ENCODE measurements at regions not wholly inside any gene's neighbourhood (a gene's known extent, or its start where the extent isn't known, plus 50 kb on each side); places are given as distances from the start of the nearest gene placed in this dataset.

- no peak overlapping the region for H4K8ac ChIP-seq (replicated peaks; ENCODE audit: insufficient read length, low read depth, low read length)
- H2BK15ac ChIP-seq (ENCODE audit: low read depth, low read length), result no peak overlapping the region
- no peak overlapping the region for H3K4me2 ChIP-seq (ENCODE audit: insufficient read depth, insufficient read length, low read length)
- H3K4ac ChIP-seq (ENCODE audit: low read depth, low read length), result no peak overlapping the region
- H2BK5ac ChIP-seq (ENCODE audit: insufficient read length, low read length), result no peak overlapping the region
- no peaks in the 10 kb centered on the region for H3K9me3 ChIP-seq (ENCODE audit: control insufficient read depth, low read depth, low read length)
- peaks cover 4% of the 10 kb centered on the region for H3K27me3 Mint-ChIP-seq (ENCODE audit: low read depth)
- no peak overlapping the region for H3K9ac ChIP-seq (ENCODE audit: extremely low read depth, insufficient read length, low read length)
- no peaks in the 10 kb centered on the region for H4K20me1 ChIP-seq (ENCODE audit: control insufficient read depth, insufficient read depth, insufficient read length)
- H3K79me1 ChIP-seq (ENCODE audit: insufficient read depth, low read depth, low read length, poor library complexity, severe bottlenecking), result no peaks in the 10 kb centered on the region
- H3T11ph ChIP-seq (ENCODE audit: low read length), result no peak overlapping the region
- H3K36me3 Mint-ChIP-seq (ENCODE audit: insufficient read depth in 1 of 3, low read depth in 3 of 3), result 0 out of 7 replicates have a peak, but pooled peaks cover 0 to 2% (median 0%) of the 10 kb centered on the region in 3 experiments
- no peaks in the 10 kb centered on the region for H3K79me2 ChIP-seq (ENCODE audit: insufficient read depth, low read length)
- no peaks in the 10 kb centered on the region for H3K27me3 ChIP-seq (ENCODE audit: insufficient read depth, low read length)
- no peak overlapping the region for H2BK20ac ChIP-seq (ENCODE audit: low read depth, low read length, poor library complexity, severe bottlenecking)
- no peak overlapping the region for H3K27ac Mint-ChIP-seq
- H3K27ac ChIP-seq (ENCODE audit: insufficient read length, low read depth, low read length), result no peak overlapping the region
- H3K14ac ChIP-seq (ENCODE audit: insufficient read depth, low read length), result no peak overlapping the region
- H3K4me1 ChIP-seq (ENCODE audit: insufficient read depth, low read length), result no peaks in the 10 kb centered on the region
- no peak overlapping the region for H2BK12ac ChIP-seq (ENCODE audit: insufficient read length, low read depth, low read length)
- peak; percentile 41; the same call in 2 of the 3 replicates for TF ChIP-seq CTCF (conservative IDR thresholded peaks at IDR 0.05)
- no peak overlapping the region for H3K18ac ChIP-seq (ENCODE audit: insufficient read length, low read depth, low read length)
- no peak overlapping the region for H4K5ac ChIP-seq (ENCODE audit: insufficient read length, low read depth, low read length)
- no peak overlapping the region for H2BK120ac ChIP-seq (ENCODE audit: low read depth, low read length, poor library complexity, severe bottlenecking)
- no peaks in the 10 kb centered on the region for H3K23me2 ChIP-seq (ENCODE audit: insufficient read length, low read depth, low read length, poor library complexity, severe bottlenecking)
- peaks cover 0 to 2% of the 10 kb centered on the region in 2 experiments; a peak in 1 of 5 replicates for H3K9me3 Mint-ChIP-seq
- H3K56ac ChIP-seq (ENCODE audit: insufficient read length, low read depth, low read length), result no peak overlapping the region
- no peak overlapping the region for H2AK5ac ChIP-seq (ENCODE audit: insufficient read length, low read length)
- H4K91ac ChIP-seq (ENCODE audit: insufficient read length, low read depth, low read length), result no peak overlapping the region
- H3K23ac ChIP-seq (ENCODE audit: insufficient read length, low read depth, low read length), result no peak overlapping the region
- DNase-seq, result no peak
- no peak overlapping the region for H3K4me3 Mint-ChIP-seq
- H3K4me1 Mint-ChIP-seq, result peaks cover 4 to 11% of the 10 kb centered on the region in 2 experiments
- H2AFZ ChIP-seq (ENCODE audit: low read length), result no peak overlapping the region
Measured at GRCh38 chrX:7706032-7706431, 136.9 kb upstream of the VCX start.

Data from H9 (cell line).